ENCODE measurements at regions not wholly inside any gene's neighbourhood (a gene's known extent, or its start where the extent isn't known, plus 50 kb on each side); places are given as distances from the start of the nearest gene placed in this dataset.
"Not testable (repeated sequence)": the region's sequence is repeated elsewhere in the genome, so short reads cannot be mapped to it uniquely, and the experiment has no call there.

DNA sequence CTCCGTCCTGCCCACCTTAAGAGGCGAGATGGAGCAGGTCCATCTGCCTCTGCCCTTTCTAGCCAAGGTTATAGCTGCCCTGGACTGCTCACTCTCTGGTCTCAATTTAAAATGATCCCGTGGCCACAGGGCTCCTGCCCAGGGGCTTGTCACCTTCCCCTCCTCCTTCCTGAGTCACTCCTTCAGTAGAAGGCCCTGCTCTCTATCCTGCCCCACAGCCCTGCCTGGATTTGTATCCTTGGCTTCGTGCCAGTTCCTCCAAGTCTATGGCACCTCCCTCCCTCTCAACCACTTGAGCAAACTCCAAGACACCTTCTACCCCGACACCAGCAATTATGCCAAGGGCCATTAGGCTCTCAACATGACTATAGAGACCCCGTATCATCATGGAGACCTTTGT is 105.3 kb upstream of the PZP start:
- not testable (repeated sequence) for H4K8ac ChIP-seq (ENCODE audit: low read depth, low read length); H2BK15ac ChIP-seq (replicated peaks; ENCODE audit: low read depth)
- WGBS (ENCODE audit: extremely low coverage, insufficient coverage, low lambda C conversion rate) = no CpG with 5 or more reads among the region's 6 CpGs

DNA sequence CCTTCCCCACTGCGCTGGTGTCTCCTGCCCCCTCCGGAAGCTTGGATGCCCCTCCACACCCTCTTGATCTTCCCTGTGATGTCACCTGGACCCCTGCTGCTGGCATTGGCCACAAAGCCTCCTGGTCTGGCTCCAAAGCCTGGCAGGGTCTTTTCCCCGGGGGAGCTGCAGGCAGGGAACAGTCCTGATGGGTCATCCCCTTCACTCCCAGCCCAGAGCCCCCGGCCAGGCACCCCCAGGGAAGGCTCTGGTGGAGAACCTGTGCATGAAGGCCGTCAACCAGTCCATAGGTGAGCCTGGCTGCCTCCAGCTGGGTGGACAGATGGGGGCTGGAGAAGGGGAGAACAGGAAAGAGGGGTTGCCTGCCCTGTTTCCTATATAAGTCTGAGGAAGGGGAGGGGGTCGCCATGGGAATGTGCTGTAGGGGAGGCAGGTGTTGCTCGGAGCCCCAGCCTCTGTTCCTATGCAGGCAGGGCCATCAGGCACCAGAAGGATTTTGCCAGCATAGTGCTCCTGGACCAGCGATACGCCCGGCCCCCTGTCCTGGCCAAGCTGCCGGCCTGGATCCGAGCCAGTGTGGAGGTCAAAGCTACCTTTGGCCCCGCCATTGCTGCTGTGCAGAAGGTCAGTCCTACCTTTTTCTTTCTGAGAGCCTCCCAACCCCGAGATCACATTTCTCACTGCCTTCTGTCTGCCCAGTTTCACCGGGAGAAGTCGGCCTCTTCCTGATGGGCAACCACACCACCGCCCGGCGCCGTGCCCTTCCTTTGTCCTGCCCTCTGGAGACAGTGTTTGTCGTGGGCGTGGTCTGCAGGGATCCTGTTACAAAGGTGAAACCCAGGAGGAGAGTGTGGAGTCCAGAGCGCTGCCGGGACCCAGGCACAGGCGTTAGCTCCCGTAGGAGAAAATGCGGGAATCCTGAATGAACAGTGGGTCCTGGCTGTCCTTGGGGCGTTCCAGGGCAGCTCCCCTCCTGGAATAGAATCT is 104.5 kb upstream of the PZP start:
- H3K23ac ChIP-seq (ENCODE audit: low read length); H2AK5ac ChIP-seq (ENCODE audit: low read length); H3K79me2 ChIP-seq (ENCODE audit: control insufficient read depth, insufficient read depth, low read length); H2BK120ac ChIP-seq (ENCODE audit: low read depth, low read length); H3K9ac ChIP-seq (ENCODE audit: low read length); H4K5ac ChIP-seq (ENCODE audit: low read length); H3K36me3 ChIP-seq (ENCODE audit: control insufficient read depth, insufficient read depth, low read length); H3K27me3 ChIP-seq (ENCODE audit: insufficient read depth, low read length, poor library complexity); H3K4me3 ChIP-seq (ENCODE audit: low read length); H3K4me2 ChIP-seq (ENCODE audit: low read length); DNase-seq; H2BK5ac ChIP-seq (ENCODE audit: low read length); H4K8ac ChIP-seq (ENCODE audit: low read depth, low read length); H3K4me1 ChIP-seq (ENCODE audit: control insufficient read depth, low read depth, low read length); H3K4ac ChIP-seq (ENCODE audit: low read depth, low read length); H3K18ac ChIP-seq (ENCODE audit: low read length); H2BK15ac ChIP-seq (replicated peaks; ENCODE audit: low read depth); H3K27ac ChIP-seq (ENCODE audit: low read depth, low read length); H3K79me1 ChIP-seq (ENCODE audit: low read length); H3K56ac ChIP-seq (ENCODE audit: low read length): not testable (repeated sequence)
- no CpG with 5 or more reads among the region's 28 CpGs for WGBS (ENCODE audit: extremely low coverage, insufficient coverage, low lambda C conversion rate)

More for the DNA sequence above, 105.3 kb upstream of the PZP start:
- H3K4me1 ChIP-seq (ENCODE audit: control insufficient read depth, low read depth, low read length); H4K5ac ChIP-seq (ENCODE audit: low read length); H3K9ac ChIP-seq (ENCODE audit: low read length); H3K79me2 ChIP-seq (ENCODE audit: control insufficient read depth, insufficient read depth, low read length); H3K27ac ChIP-seq (ENCODE audit: low read depth, low read length); H3K36me3 ChIP-seq (ENCODE audit: control insufficient read depth, insufficient read depth, low read length); H3K4me3 ChIP-seq (ENCODE audit: low read length); H3K4me2 ChIP-seq (ENCODE audit: low read length); H3K79me1 ChIP-seq (ENCODE audit: low read length); DNase-seq; H2BK120ac ChIP-seq (ENCODE audit: low read depth, low read length); H3K18ac ChIP-seq (ENCODE audit: low read length); H2AK5ac ChIP-seq (ENCODE audit: low read length); H3K27me3 ChIP-seq (ENCODE audit: insufficient read depth, low read length, poor library complexity); H3K56ac ChIP-seq (ENCODE audit: low read length); H3K4ac ChIP-seq (ENCODE audit: low read depth, low read length); H2BK5ac ChIP-seq (ENCODE audit: low read length); H3K23ac ChIP-seq (ENCODE audit: low read length): not testable (repeated sequence)

DNA sequence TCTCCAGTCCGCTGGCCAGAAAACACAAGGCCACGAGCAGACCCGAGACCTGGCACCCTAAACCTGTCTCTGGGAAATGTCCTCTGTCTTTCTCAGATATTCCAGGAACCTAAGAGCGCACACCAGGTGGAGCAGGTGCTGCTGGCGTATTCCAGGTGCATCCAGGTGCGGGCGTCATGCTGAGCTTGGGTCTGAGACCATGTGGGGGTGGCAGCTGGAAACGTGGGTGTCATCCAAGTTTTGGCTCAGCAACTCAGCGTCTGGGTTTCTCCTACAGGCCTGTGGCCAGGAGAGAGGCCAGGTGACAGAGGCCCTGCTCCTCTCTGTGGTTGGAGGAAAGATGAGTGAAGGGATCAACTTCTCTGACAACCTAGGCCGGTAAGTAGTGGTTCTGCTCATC is 103.3 kb upstream of the PZP start:
- not testable (repeated sequence) for H2BK120ac ChIP-seq (ENCODE audit: low read depth, low read length); H4K5ac ChIP-seq (ENCODE audit: low read length); H4K8ac ChIP-seq (ENCODE audit: low read depth, low read length); H3K9ac ChIP-seq (ENCODE audit: low read length); H3K23ac ChIP-seq (ENCODE audit: low read length); H3K79me1 ChIP-seq (ENCODE audit: low read length); H3K18ac ChIP-seq (ENCODE audit: low read length); H3K27me3 ChIP-seq (ENCODE audit: insufficient read depth, low read length, poor library complexity); H3K36me3 ChIP-seq (ENCODE audit: control insufficient read depth, insufficient read depth, low read length); H3K79me2 ChIP-seq (ENCODE audit: control insufficient read depth, insufficient read depth, low read length); H3K4ac ChIP-seq (ENCODE audit: low read depth, low read length); H3K27ac ChIP-seq (ENCODE audit: low read depth, low read length); H3K4me2 ChIP-seq (ENCODE audit: low read length); H3K56ac ChIP-seq (ENCODE audit: low read length); H2BK15ac ChIP-seq (replicated peaks; ENCODE audit: low read depth); H2AK5ac ChIP-seq (ENCODE audit: low read length); H3K4me1 ChIP-seq (ENCODE audit: control insufficient read depth, low read depth, low read length); H2BK5ac ChIP-seq (ENCODE audit: low read length); DNase-seq; H3K4me3 ChIP-seq (ENCODE audit: low read length)
- no CpG with 5 or more reads among the region's 10 CpGs for WGBS (ENCODE audit: extremely low coverage, insufficient coverage, low lambda C conversion rate)

DNA sequence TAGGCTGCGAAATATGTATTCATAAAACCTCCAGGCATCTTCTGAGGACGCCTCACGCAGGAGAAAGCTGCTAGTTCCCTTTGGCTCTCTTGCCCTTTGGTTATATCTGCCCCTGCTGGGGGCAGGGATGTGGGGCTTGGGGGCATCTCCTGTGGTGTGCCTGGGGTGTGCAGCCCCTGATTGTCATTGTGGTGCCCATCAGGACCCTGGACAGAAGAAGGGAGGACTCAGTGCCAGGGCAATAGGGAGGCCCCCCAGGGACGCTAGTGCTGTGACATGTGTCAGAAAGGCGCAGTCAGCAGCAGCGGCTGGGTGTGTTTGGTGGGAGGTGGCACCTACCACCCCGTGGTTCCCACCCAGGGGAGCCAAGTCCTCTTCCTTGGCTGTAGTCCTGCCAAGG is 102.5 kb upstream of the PZP start:
- H2BK120ac ChIP-seq (ENCODE audit: low read depth, low read length); H2BK5ac ChIP-seq (ENCODE audit: low read length); H3K79me2 ChIP-seq (ENCODE audit: control insufficient read depth, insufficient read depth, low read length); H4K8ac ChIP-seq (ENCODE audit: low read depth, low read length); H4K5ac ChIP-seq (ENCODE audit: low read length); H3K27ac ChIP-seq (ENCODE audit: low read depth, low read length); H3K56ac ChIP-seq (ENCODE audit: low read length); H3K4me1 ChIP-seq (ENCODE audit: control insufficient read depth, low read depth, low read length); H3K36me3 ChIP-seq (ENCODE audit: control insufficient read depth, insufficient read depth, low read length); H2AK5ac ChIP-seq (ENCODE audit: low read length); H3K4me3 ChIP-seq (ENCODE audit: low read length); H2BK15ac ChIP-seq (replicated peaks; ENCODE audit: low read depth); H3K23ac ChIP-seq (ENCODE audit: low read length); H3K4me2 ChIP-seq (ENCODE audit: low read length); H3K79me1 ChIP-seq (ENCODE audit: low read length); H3K4ac ChIP-seq (ENCODE audit: low read depth, low read length); DNase-seq; H3K9ac ChIP-seq (ENCODE audit: low read length); H3K18ac ChIP-seq (ENCODE audit: low read length); H3K27me3 ChIP-seq (ENCODE audit: insufficient read depth, low read length, poor library complexity): not testable (repeated sequence)
- WGBS (ENCODE audit: extremely low coverage, insufficient coverage, low lambda C conversion rate) = no CpG with 5 or more reads among the region's 7 CpGs

DNA sequence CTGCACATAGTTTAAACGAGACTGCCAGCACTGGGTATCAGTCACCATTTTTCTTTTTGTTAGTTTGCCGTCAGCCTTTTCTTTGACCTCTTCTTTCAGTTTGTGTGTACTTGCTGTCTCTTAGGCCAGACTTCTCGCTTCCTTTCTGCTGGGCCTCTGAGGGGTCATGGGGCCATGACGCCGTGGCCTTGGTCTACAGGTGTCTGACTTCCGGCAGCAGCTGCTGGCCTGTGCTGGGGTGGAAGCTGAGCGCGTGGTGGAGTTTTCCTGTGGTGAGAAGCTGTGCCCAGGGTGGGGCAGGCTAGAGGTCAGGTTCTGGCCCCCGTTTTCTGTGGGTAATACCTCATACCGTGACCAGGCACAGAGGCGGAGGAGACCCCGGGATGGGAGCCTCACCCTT is 101.6 kb upstream of the PZP start:
- not testable (repeated sequence) for H4K5ac ChIP-seq (ENCODE audit: low read length); H3K4me2 ChIP-seq (ENCODE audit: low read length); H4K8ac ChIP-seq (ENCODE audit: low read depth, low read length); H2AK5ac ChIP-seq (ENCODE audit: low read length); H3K23ac ChIP-seq (ENCODE audit: low read length); H3K79me1 ChIP-seq (ENCODE audit: low read length); DNase-seq; H3K9ac ChIP-seq (ENCODE audit: low read length); H3K27me3 ChIP-seq (ENCODE audit: insufficient read depth, low read length, poor library complexity); H3K4me3 ChIP-seq (ENCODE audit: low read length); H3K4me1 ChIP-seq (ENCODE audit: control insufficient read depth, low read depth, low read length); H3K4ac ChIP-seq (ENCODE audit: low read depth, low read length); H3K56ac ChIP-seq (ENCODE audit: low read length); H3K36me3 ChIP-seq (ENCODE audit: control insufficient read depth, insufficient read depth, low read length); H3K27ac ChIP-seq (ENCODE audit: low read depth, low read length); H3K18ac ChIP-seq (ENCODE audit: low read length); H2BK15ac ChIP-seq (replicated peaks; ENCODE audit: low read depth); H2BK5ac ChIP-seq (ENCODE audit: low read length); H3K79me2 ChIP-seq (ENCODE audit: control insufficient read depth, insufficient read depth, low read length); H2BK120ac ChIP-seq (ENCODE audit: low read depth, low read length)
- WGBS (ENCODE audit: extremely low coverage, insufficient coverage, low lambda C conversion rate) = no CpG with 5 or more reads among the region's 12 CpGs

DNA sequence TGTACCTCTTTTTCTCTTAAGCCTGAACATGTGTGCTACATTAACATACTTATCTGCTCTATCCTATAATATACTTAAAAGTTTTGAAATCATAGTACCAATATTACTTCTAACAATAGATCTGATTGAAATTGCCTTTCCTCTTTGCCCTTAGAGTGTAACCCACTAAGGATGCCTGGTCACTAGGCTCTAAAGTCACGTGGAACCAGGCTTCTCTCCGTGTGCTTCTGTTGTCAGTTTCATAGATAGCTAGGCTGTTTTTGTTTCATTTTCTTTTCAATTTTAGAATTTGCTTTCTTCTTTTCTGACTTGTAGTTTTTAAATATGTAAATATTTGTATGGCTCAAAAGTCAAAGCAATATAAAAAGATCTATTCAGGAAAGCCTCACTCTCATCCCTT is 100.5 kb upstream of the PZP start:
- not testable (repeated sequence) for H3K4me2 ChIP-seq (ENCODE audit: low read length); H2AK5ac ChIP-seq (ENCODE audit: low read length); H4K8ac ChIP-seq (ENCODE audit: low read depth, low read length); H3K56ac ChIP-seq (ENCODE audit: low read length); H2BK15ac ChIP-seq (replicated peaks; ENCODE audit: low read depth); H2BK120ac ChIP-seq (ENCODE audit: low read depth, low read length); H3K4ac ChIP-seq (ENCODE audit: low read depth, low read length); H3K23ac ChIP-seq (ENCODE audit: low read length); H3K9ac ChIP-seq (ENCODE audit: low read length); H4K5ac ChIP-seq (ENCODE audit: low read length); DNase-seq; H3K4me1 ChIP-seq (ENCODE audit: control insufficient read depth, low read depth, low read length); H3K4me3 ChIP-seq (ENCODE audit: low read length); H3K79me2 ChIP-seq (ENCODE audit: control insufficient read depth, insufficient read depth, low read length); H3K27ac ChIP-seq (ENCODE audit: low read depth, low read length); H3K18ac ChIP-seq (ENCODE audit: low read length); H3K79me1 ChIP-seq (ENCODE audit: low read length); H2BK5ac ChIP-seq (ENCODE audit: low read length); H3K36me3 ChIP-seq (ENCODE audit: control insufficient read depth, insufficient read depth, low read length); H3K27me3 ChIP-seq (ENCODE audit: insufficient read depth, low read length, poor library complexity)
- no CpG with 5 or more reads among the region's 2 CpGs for WGBS (ENCODE audit: extremely low coverage, insufficient coverage, low lambda C conversion rate)
